GM19438 (cell line): ENCODE measurements at regions not wholly inside any gene's neighbourhood (a gene's known extent, or its start where the extent isn't known, plus 50 kb on each side); places are given as distances from the start of the nearest gene placed in this dataset.
"Not testable (repeated sequence)": the region's sequence is repeated elsewhere in the genome, so short reads cannot be mapped to it uniquely, and the experiment has no call there.

Experiments used
- ATAC-seq: cut with Tn5 transposase; IDR thresholded peaks from one replicate; pipeline ENCODE4 v1.9.1; 2021; ENCODE audit warnings: low read depth; ENCODE audit not compliant: unreplicated experiment

GRCh38 chr10:94123258-94123995, 129.7 kb downstream of the PLCE1 start:
- no peak for ATAC-seq

GRCh38 chr10:94124147-94124546, 130.4 kb downstream of the PLCE1 start:
- ATAC-seq, result not testable (repeated sequence)

GRCh38 chr10:94125268-94125667, 131.5 kb downstream of the PLCE1 start:
- ATAC-seq, result not testable (repeated sequence)

GRCh38 chr10:94125856-94126255, 132.1 kb downstream of the PLCE1 start:
- ATAC-seq, result no peak

- no peak for ATAC-seq
Observed at GRCh38 chr10:94129393-94130130, 135.8 kb downstream of the PLCE1 start.

GRCh38 chr10:94131885-94132284, 138.2 kb downstream of the PLCE1 start:
- no peak for ATAC-seq

- ATAC-seq, result no peak
Observed at GRCh38 chr10:94133239-94133638, 139.5 kb downstream of the PLCE1 start.

- ATAC-seq, result no peak
Observed at GRCh38 chr10:94137747-94138146, 144.0 kb downstream of the PLCE1 start.

- ATAC-seq, result no peak
Observed at GRCh38 chr10:94138391-94138790, 144.7 kb downstream of the PLCE1 start.

- no peak for ATAC-seq
Observed at GRCh38 chr10:94143261-94143660, 149.5 kb downstream of the PLCE1 start.

GRCh38 chr10:94146313-94146712, 152.6 kb downstream of the PLCE1 start:
- no peak for ATAC-seq

GRCh38 chr10:94146746-94147145, 153.0 kb downstream of the PLCE1 start:
- ATAC-seq, result no peak

- no peak for ATAC-seq
Observed at GRCh38 chr10:94149702-94150101, 156.0 kb downstream of the PLCE1 start.

GRCh38 chr10:94150541-94151184, 156.9 kb downstream of the PLCE1 start:
- no peak for ATAC-seq

GRCh38 chr10:94155722-94156271, 162.1 kb downstream of the PLCE1 start:
- no peak for ATAC-seq

- no peak for ATAC-seq
Observed at GRCh38 chr10:94156453-94156852, 162.7 kb downstream of the PLCE1 start.

- ATAC-seq, result not testable (repeated sequence)
Observed at GRCh38 chr10:94165158-94165611, 171.5 kb downstream of the PLCE1 start.

GRCh38 chr10:94172332-94172731, 178.6 kb downstream of the PLCE1 start:
- no peak for ATAC-seq

- ATAC-seq, result no peak
Observed at GRCh38 chr10:94173594-94173993, 179.9 kb downstream of the PLCE1 start.

- ATAC-seq, result no peak
Observed at GRCh38 chr10:94174838-94175237, 181.1 kb downstream of the PLCE1 start.
